A549 (cell line): ENCODE measurements at regions not wholly inside any gene's neighbourhood (a gene's known extent, or its start where the extent isn't known, plus 50 kb on each side); places are given as distances from the start of the nearest gene placed in this dataset.

Source experiments
- ATAC-seq, 2 experiments: fragments of 200-7000 bp in 1 of 2; fragments of >200 bp in 1 of 2; cut with Nextera tagmentation in 1 of 2; cut with Tn5 transposase in 1 of 2; 3 replicates each; pipeline versions ENCODE4 v1.8.0 to v1.9.1; 2018 to 2020; ENCODE audit warnings: mild to moderate bottlenecking in 1 of 2, moderate library complexity in 1 of 2
- CTCF ChIA-PET: fragments of 300-600 bp; sonication (Branson Sonifier 250); formaldehyde crosslinking; extraction: SDS; loops from one replicate; lab custom pipeline; 2021; ENCODE audit warnings: antibody characterized with exemption, inconsistent platforms; lab: Yijun Ruan, JAX
- POLR2A ChIA-PET: fragments of 350-600 bp; formaldehyde crosslinking; extraction: SDS; loops from one replicate; lab custom pipeline; 2021; ENCODE audit warnings: antibody characterized with exemption, inconsistent platforms; lab: Yijun Ruan, JAX
- DNase-seq, 2 experiments: peaks; one replicate each; pipeline versions ENCODE4 v3.0.0 to v3.0.0-alpha.2; 2011 to 2016; ENCODE audit warnings: low read depth in 1 of 2, low spot score in 1 of 2
- FAIRE-seq: peaks from 2 replicates; lab custom pipeline; 2011; peaks lifted over from hg19 to GRCh38; lab: Jason Lieb, UNC
- H3K27ac ChIP-seq, 2 experiments: fragments of >200 bp; sonication (Bioruptor Twin); formaldehyde crosslinking; 3 replicates each; pipeline ENCODE4 v1.5.1; 2016 to 2017
- H3K4me1 ChIP-seq: fragments of >200 bp; sonication (Bioruptor Twin); formaldehyde crosslinking; 3 replicates; pipeline ENCODE4 v1.6.1; 2016
- H3K4me2 ChIP-seq: fragments of >200 bp; sonication (Bioruptor Twin); formaldehyde crosslinking; 3 replicates; pipeline ENCODE4 v1.6.1; 2016
- H3K4me3 ChIP-seq: fragments of >200 bp; sonication (Bioruptor Twin); formaldehyde crosslinking; 3 replicates; pipeline ENCODE4 v1.5.1; 2016
- H3K9me3 ChIP-seq: fragments of >200 bp; sonication (Bioruptor Twin); formaldehyde crosslinking; 3 replicates; pipeline ENCODE4 v1.6.1; 2016
- ATOH8 ChIP-seq: fragments of 250-450 bp; sonication (Bioruptor Pico); IDR thresholded peaks from 2 replicates; pipeline ENCODE4 v1.5.0; 2020; ENCODE audit warnings: low read depth, mild to moderate bottlenecking, moderate library complexity
- CBX2 ChIP-seq: fragments of 200-600 bp; sonication (generic); IDR thresholded peaks from 2 replicates; pipeline ENCODE4 v1.6.1; 2016; ENCODE audit warnings: low read depth, mild to moderate bottlenecking, borderline replicate concordance
- CEBPB ChIP-seq, 2 experiments: fragments of >200 bp in 1 of 2; sonication (Bioruptor Twin) in 1 of 2; formaldehyde crosslinking in 1 of 2; IDR thresholded peaks; 2 replicates each; pipeline ENCODE4 v1.6.1; 2012 to 2016
- EP300 ChIP-seq, 2 experiments: fragments of >200 bp; sonication (Bioruptor Twin); formaldehyde crosslinking; IDR thresholded peaks; 2 replicates in 1 of 2; 3 replicates in 1 of 2; pipeline ENCODE4 v1.6.1; 2016 to 2017
- FOSL2 ChIP-seq, 2 experiments: fragments of 450-650 bp in 1 of 2; fragments of >200 bp in 1 of 2; sonication (Bioruptor Twin) in 1 of 2; formaldehyde crosslinking; IDR thresholded peaks; 2 replicates each; pipeline versions ENCODE4 v1.5.0 to v1.6.1; 2016 to 2020; ENCODE audit warnings: mild to moderate bottlenecking in 1 of 2, moderate library complexity in 1 of 2
- GATA3 ChIP-seq: IDR thresholded peaks from 2 replicates; pipeline ENCODE4 v1.6.1; 2012; ENCODE audit warnings: borderline replicate concordance
- HEYL ChIP-seq: fragments of 250-450 bp; sonication (Bioruptor Pico); IDR thresholded peaks from 2 replicates; pipeline ENCODE4 v1.8.0; 2021; ENCODE audit warnings: mild to moderate bottlenecking, moderate library complexity
- HMGXB4 ChIP-seq: fragments of 250-450 bp; sonication (Bioruptor Pico); IDR thresholded peaks from 2 replicates; pipeline ENCODE4 v1.5.0; 2021; ENCODE audit warnings: mild to moderate bottlenecking, moderate library complexity, borderline replicate concordance
- HOXA7 ChIP-seq: fragments of 250-450 bp; sonication (Bioruptor Pico); IDR thresholded peaks from 2 replicates; pipeline ENCODE4 v1.5.0; 2020; ENCODE audit warnings: mild to moderate bottlenecking, moderate library complexity
- HOXB13 ChIP-seq: fragments of 250-450 bp; sonication (Bioruptor Pico); IDR thresholded peaks from 2 replicates; pipeline ENCODE4 v1.5.0; 2020; ENCODE audit warnings: low read depth, mild to moderate bottlenecking, moderate library complexity
- NFE2L2 ChIP-seq: fragments of 150-350 bp; conservative IDR thresholded peaks from 2 replicates; pipeline ENCODE4 v1.6.1; 2014; ENCODE audit warnings: low read length
- NPAS2 ChIP-seq: fragments of 250-450 bp; sonication (Bioruptor Pico); IDR thresholded peaks from 2 replicates; pipeline ENCODE4 v1.8.0; 2022; ENCODE audit warnings: mild to moderate bottlenecking, moderate library complexity, borderline replicate concordance
- PHF8 ChIP-seq: fragments of 200-600 bp; sonication (generic); IDR thresholded peaks from 2 replicates; pipeline ENCODE4 v1.6.1; 2016; ENCODE audit warnings: low read depth, mild to moderate bottlenecking, antibody characterized with exemption, moderate library complexity, borderline replicate concordance
- RAD21 ChIP-seq, 2 experiments: fragments of >200 bp in 1 of 2; sonication (Bioruptor Twin) in 1 of 2; formaldehyde crosslinking in 1 of 2; IDR thresholded peaks in 1 of 2; conservative IDR thresholded peaks in 1 of 2; 2 replicates in 1 of 2; 3 replicates in 1 of 2; pipeline ENCODE4 v1.6.1; 2012 to 2018; ENCODE audit warnings: inconsistent platforms in 1 of 2
- RARB ChIP-seq: fragments of 250-450 bp; sonication (Bioruptor Pico); IDR thresholded peaks from 2 replicates; pipeline ENCODE4 v1.8.0; 2021; ENCODE audit warnings: mild to moderate bottlenecking, moderate library complexity
- REST ChIP-seq: fragments of 200-600 bp; sonication (generic); IDR thresholded peaks from 2 replicates; pipeline ENCODE4 v1.6.1; 2016; ENCODE audit warnings: antibody characterized with exemption, mild to moderate bottlenecking, moderate library complexity
- RNF2 ChIP-seq: fragments of 200-600 bp; sonication (generic); IDR thresholded peaks from 2 replicates; pipeline ENCODE4 v1.6.1; 2016; ENCODE audit warnings: low read depth, mild to moderate bottlenecking, antibody characterized with exemption, moderate library complexity, borderline replicate concordance
- ZSCAN20 ChIP-seq: fragments of 250-450 bp; sonication (Bioruptor Pico); IDR thresholded peaks from 2 replicates; pipeline ENCODE4 v1.8.0; 2022; ENCODE audit warnings: mild to moderate bottlenecking, moderate library complexity
- WGBS: methylation state at CpG from one replicate; pipeline ENCODE4 v1.1.6; 2017; ENCODE audit errors: missing lambda C conversion rate; 5-methylcytosine and 5-hydroxymethylcytosine counted together

- no peak overlapping the region for H3K4me2 ChIP-seq
- ChIA-PET CTCF (no interaction called here), POLR2A (no interaction called here)
- 0% methylated on average over 1 of the region's 1 CpG for WGBS
- no peak overlapping the region for H3K4me3 ChIP-seq
- H3K4me1 ChIP-seq: no peaks in the 10 kb centered on the region
- FAIRE-seq: no peak
- H3K9me3 ChIP-seq: no peaks in the 10 kb centered on the region
- TF ChIP-seq ATOH8 (CRISPR knock-in tag) (no peak), RAD21 (conservative IDR thresholded peaks at IDR 0.05 in 1 of 2, IDR thresholded peaks at IDR 0.05 in 1 of 2) (peak in 1 of 2 experiments; percentile 24; a peak in 1 of 5 replicates)
- H3K27ac ChIP-seq: no peak overlapping the region
- ATAC-seq: no peak
- no peak for DNase-seq
Measured at GRCh38 chr5:15286650-15287049, 213.3 kb upstream of the FBXL7 start.

- no peaks in the 10 kb centered on the region for H3K9me3 ChIP-seq
- ATAC-seq: no peak
- 3% methylated on average over 5 of the region's 5 CpGs for whole genome bisulfite sequencing
- no peak overlapping the region for H3K27ac ChIP-seq
- DNase-seq: no peak
- ChIA-PET POLR2A (no interaction called here), CTCF (no interaction called here)
- H3K4me2 ChIP-seq: no peak overlapping the region
- H3K4me1 ChIP-seq: no peaks in the 10 kb centered on the region
- H3K4me3 ChIP-seq: no peak overlapping the region
- TF ChIP-seq HOXB13 (CRISPR knock-in tag) (no peak), FOSL2 (IDR thresholded peaks at IDR 0.05) (no peak), FOSL2 (CRISPR knock-in tag; IDR thresholded peaks at IDR 0.05) (no peak), ZSCAN20 (CRISPR knock-in tag) (no peak), RNF2 (no peak), HOXA7 (no peak), HEYL (CRISPR knock-in tag) (no peak), NPAS2 (CRISPR knock-in tag) (no peak), CBX2 (no peak), RAD21 (conservative IDR thresholded peaks at IDR 0.05 in 1 of 2, IDR thresholded peaks at IDR 0.05 in 1 of 2) (no peak), GATA3 (no peak), CEBPB (IDR thresholded peaks at IDR 0.05) (no peak), NFE2L2 (no peak), REST (no peak), EP300 (IDR thresholded peaks at IDR 0.05) (no peak)
- TF ChIP-seq, all 56 proteins: peak for 0
- FAIRE-seq: no peak
Measured at GRCh38 chr5:15285901-15286583, 213.9 kb upstream of the FBXL7 start.

GRCh38 chr5:15284706-15285105 lies 215.3 kb upstream of the FBXL7 start:
- no peak for FAIRE-seq
- CTCF ChIA-PET: no interaction called here
- TF ChIP-seq RARB (CRISPR knock-in tag): no peak
- TF ChIP-seq HMGXB4: no peak
- TF ChIP-seq CEBPB (IDR thresholded peaks at IDR 0.05): no peak
- TF ChIP-seq PHF8: no peak
- POLR2A ChIA-PET: no interaction called here
- Histone ChIP-seq H3K4me1 (no peaks in the 10 kb centered on the region), H3K4me2 (no peak overlapping the region), H3K27ac (no peak overlapping the region), H3K9me3 (no peaks in the 10 kb centered on the region), H3K4me3 (no peak overlapping the region)
- ATAC-seq: no peak
- DNase-seq: no peak
